ENCODE measurements at regions not wholly inside any gene's neighbourhood (a gene's known extent, or its start where the extent isn't known, plus 50 kb on each side); places are given as distances from the start of the nearest gene placed in this dataset.

DNA sequence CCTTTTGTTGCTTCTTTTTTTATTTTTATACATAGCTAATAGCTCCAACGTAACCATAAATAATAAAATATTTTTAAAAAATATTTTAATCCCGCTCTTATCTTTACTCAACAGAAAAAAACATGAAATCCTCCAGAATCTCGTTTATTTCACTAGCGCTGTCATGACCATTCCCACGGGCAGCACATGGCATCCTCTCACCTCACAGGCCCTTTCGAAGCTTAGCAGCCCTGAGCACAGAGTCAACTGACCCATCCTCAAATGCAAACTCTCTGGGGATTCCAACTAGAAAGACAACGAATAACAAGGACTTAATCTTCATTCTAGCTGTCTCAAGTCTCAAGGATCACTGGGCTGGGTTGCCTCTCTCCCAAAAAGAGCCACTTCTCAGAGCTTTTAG lies 285.9 kb upstream of the PPARGC1A start:
- TF ChIP-seq POLR2A (IDR thresholded peaks at IDR 0.05) = no peak
- no peak for TF ChIP-seq POLR2AphosphoS5 (IDR thresholded peaks at IDR 0.05)
- TF ChIP-seq EP300 (IDR thresholded peaks at IDR 0.05) = no peak
- TF ChIP-seq, protein P1, sequence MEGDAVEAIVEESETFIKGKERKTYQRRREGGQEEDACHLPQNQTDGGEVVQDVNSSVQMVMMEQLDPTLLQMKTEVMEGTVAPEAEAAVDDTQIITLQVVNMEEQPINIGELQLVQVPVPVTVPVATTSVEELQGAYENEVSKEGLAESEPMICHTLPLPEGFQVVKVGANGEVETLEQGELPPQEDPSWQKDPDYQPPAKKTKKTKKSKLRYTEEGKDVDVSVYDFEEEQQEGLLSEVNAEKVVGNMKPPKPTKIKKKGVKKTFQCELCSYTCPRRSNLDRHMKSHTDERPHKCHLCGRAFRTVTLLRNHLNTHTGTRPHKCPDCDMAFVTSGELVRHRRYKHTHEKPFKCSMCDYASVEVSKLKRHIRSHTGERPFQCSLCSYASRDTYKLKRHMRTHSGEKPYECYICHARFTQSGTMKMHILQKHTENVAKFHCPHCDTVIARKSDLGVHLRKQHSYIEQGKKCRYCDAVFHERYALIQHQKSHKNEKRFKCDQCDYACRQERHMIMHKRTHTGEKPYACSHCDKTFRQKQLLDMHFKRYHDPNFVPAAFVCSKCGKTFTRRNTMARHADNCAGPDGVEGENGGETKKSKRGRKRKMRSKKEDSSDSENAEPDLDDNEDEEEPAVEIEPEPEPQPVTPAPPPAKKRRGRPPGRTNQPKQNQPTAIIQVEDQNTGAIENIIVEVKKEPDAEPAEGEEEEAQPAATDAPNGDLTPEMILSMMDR (IDR thresholded peaks at IDR 0.05) = no peak
- Histone ChIP-seq H3K9me3 (no peaks in the 10 kb centered on the region), H3K27me3 (no peaks in the 10 kb centered on the region), H3K27ac (no peak overlapping the region), H3K4me1 (no peaks in the 10 kb centered on the region), H3K36me3 (no peaks in the 10 kb centered on the region), H3K4me3 (no peak overlapping the region)
- 83% methylated on average over 7 of the region's 7 CpGs for WGBS
- DNase-seq (ENCODE audit: low spot score in 2 of 2) = no peak

DNA sequence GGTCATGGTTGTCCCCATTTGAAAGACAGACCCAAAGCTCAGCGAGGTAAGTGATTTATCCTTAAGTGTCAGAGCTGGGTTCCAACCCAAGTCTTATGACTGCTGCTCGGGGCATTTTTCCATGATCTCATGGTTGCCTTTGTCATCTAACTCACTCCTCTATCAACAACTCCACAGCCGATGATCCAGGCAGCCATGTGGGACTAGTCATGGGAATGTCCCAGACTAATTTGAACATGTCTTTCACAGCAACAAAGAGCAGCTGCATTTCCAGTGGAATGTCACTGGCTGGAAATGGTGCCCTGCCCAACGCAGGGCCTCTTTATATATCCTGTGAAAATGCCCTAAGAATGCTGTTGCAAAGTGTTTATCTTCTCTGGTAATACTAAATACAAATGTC lies 284.8 kb upstream of the PPARGC1A start:
- TF ChIP-seq POLR2AphosphoS5 (IDR thresholded peaks at IDR 0.05) (no peak), EP300 (IDR thresholded peaks at IDR 0.05) (no peak), POLR2A (IDR thresholded peaks at IDR 0.05) (no peak)
- TF ChIP-seq, protein P1 (IDR thresholded peaks at IDR 0.05) = no peak
- Histone ChIP-seq H3K27ac (no peak overlapping the region), H3K4me3 (no peak overlapping the region), H3K4me1 (no peaks in the 10 kb centered on the region), H3K27me3 (no peaks in the 10 kb centered on the region), H3K9me3 (no peaks in the 10 kb centered on the region), H3K36me3 (no peaks in the 10 kb centered on the region)
- peak in 1 of 2 donors; percentile 49 for DNase-seq (ENCODE audit: low spot score in 2 of 2)
- 37% methylated on average over 4 of the region's 4 CpGs for WGBS

DNA sequence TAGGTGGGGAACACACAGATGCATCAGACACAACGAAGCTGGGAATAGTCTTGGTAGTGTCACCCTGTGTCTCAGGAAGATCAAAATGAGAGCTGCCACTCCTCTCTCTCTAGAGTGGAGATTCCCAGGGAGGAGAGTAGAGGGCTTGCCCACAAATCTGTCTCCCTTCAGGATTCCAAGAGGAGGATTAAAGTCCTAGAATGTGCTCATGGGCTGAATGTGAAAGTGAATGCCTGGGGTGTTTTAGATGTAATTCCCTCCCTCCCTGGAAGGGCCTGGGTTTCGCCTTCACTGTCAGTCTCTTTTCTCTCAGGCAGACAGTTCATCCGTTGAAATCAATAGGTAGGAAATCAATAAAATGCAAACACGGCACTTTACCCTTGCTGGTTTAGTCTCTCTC lies 282.6 kb upstream of the PPARGC1A start:
- WGBS = 64% methylated on average over 4 of the region's 4 CpGs
- H3K36me3 ChIP-seq = no peaks in the 10 kb centered on the region
- DNase-seq (ENCODE audit: low spot score in 2 of 2) = no peak
- no peaks in the 10 kb centered on the region for H3K9me3 ChIP-seq
- no peak overlapping the region for H3K4me3 ChIP-seq
- H3K4me1 ChIP-seq = no peaks in the 10 kb centered on the region
- no peaks in the 10 kb centered on the region for H3K27me3 ChIP-seq
- TF ChIP-seq POLR2AphosphoS5 (IDR thresholded peaks at IDR 0.05) (no peak), POLR2A (IDR thresholded peaks at IDR 0.05) (no peak), EP300 (IDR thresholded peaks at IDR 0.05) (no peak)
- TF ChIP-seq, protein P1 (IDR thresholded peaks at IDR 0.05) = no peak
- H3K27ac ChIP-seq = no peak overlapping the region

DNA sequence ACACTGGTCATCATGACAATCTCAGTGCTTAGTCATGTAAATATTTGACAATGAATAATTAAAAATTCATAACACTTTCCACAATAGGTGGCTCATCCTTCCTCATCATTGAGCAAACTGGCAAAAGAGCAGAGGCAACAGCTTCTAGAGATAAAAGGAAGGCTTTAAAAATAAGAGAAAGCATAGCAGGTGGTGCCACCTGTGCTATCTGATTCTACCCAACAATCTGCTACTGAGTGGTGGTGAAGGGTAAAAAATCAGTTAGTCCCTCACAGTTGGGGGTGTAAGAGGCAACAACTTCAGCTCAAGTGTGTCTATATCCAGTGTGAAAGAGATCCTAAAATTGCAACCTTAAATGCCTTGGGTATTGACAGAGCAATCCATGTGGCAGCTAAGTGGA lies 280.1 kb upstream of the PPARGC1A start:
- no peak overlapping the region for H3K27ac ChIP-seq
- no peak overlapping the region for H3K4me3 ChIP-seq
- H3K36me3 ChIP-seq = no peaks in the 10 kb centered on the region
- TF ChIP-seq POLR2AphosphoS5 (IDR thresholded peaks at IDR 0.05) (no peak), POLR2A (IDR thresholded peaks at IDR 0.05) (no peak), EP300 (IDR thresholded peaks at IDR 0.05) (no peak)
- TF ChIP-seq, protein P1 (IDR thresholded peaks at IDR 0.05) = no peak
- DNase-seq (ENCODE audit: low spot score in 2 of 2) = no peak
- no peaks in the 10 kb centered on the region for H3K9me3 ChIP-seq
- H3K4me1 ChIP-seq = no peaks in the 10 kb centered on the region
- H3K27me3 ChIP-seq = no peaks in the 10 kb centered on the region

DNA sequence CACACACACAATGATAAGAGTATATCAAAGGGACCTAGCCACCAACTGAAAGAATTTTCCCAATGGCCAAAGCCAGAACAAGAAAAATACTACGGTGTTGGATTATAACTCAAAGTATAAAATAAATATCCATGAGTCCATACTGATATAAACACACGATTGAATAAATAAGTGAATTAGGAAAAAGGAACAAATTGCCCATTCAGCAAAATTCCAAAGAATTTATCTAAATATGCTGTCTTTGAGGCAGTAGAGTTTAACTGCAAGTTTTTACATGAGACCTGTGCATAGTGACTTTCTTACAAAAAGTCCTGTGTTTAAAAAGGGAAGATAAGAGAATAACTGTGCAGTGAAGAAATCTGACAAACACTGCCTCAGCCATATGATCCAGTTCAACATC lies 278.8 kb upstream of the PPARGC1A start:
- Histone ChIP-seq H3K4me1 (no peaks in the 10 kb centered on the region), H3K4me3 (no peak overlapping the region), H3K9me3 (no peaks in the 10 kb centered on the region), H3K27ac (no peak overlapping the region), H3K36me3 (no peaks in the 10 kb centered on the region), H3K27me3 (no peaks in the 10 kb centered on the region)
- 83% methylated on average over 2 of the region's 2 CpGs for WGBS
- TF ChIP-seq, protein P1 (IDR thresholded peaks at IDR 0.05) = no peak
- TF ChIP-seq POLR2AphosphoS5 (IDR thresholded peaks at IDR 0.05) (no peak), POLR2A (IDR thresholded peaks at IDR 0.05) (no peak), EP300 (IDR thresholded peaks at IDR 0.05) (no peak)
- no peak for DNase-seq (ENCODE audit: low spot score in 2 of 2)

Measured in suprapubic skin (tissue), 4 donors.